KMS-11 (cell line): ENCODE measurements at regions not wholly inside any gene's neighbourhood (a gene's known extent, or its start where the extent isn't known, plus 50 kb on each side); places are given as distances from the start of the nearest gene placed in this dataset.
A peak's percentile ranks its signal among the peaks of the same experiment; 100 is the strongest.

Experiments
- H2AFZ ChIP-seq: fragments of 200-600 bp; sonication (generic); 2 replicates; pipeline ENCODE4 v1.6.1; 2016; ENCODE audit warnings: antibody characterized with exemption, mixed run types, low read depth
- H3K27ac ChIP-seq: fragments of 200-600 bp; sonication (generic); 2 replicates; pipeline ENCODE4 v1.6.1; 2016; ENCODE audit warnings: mild to moderate bottlenecking, mixed run types
- H3K27me3 ChIP-seq: fragments of 200-600 bp; sonication (generic); 2 replicates; pipeline ENCODE4 v1.6.1; 2017; ENCODE audit warnings: mild to moderate bottlenecking, low read depth, mixed run types, moderate library complexity; ENCODE audit not compliant: insufficient read depth
- H3K36me3 ChIP-seq: fragments of 200-600 bp; sonication (generic); 2 replicates; pipeline ENCODE4 v1.6.1; 2017; ENCODE audit warnings: mild to moderate bottlenecking, mixed run types; ENCODE audit not compliant: insufficient read depth
- H3K4me1 ChIP-seq: fragments of 200-600 bp; sonication (generic); 2 replicates; pipeline ENCODE4 v1.6.1; 2016; ENCODE audit warnings: mild to moderate bottlenecking, low read depth, mixed run types; ENCODE audit not compliant: poor library complexity, severe bottlenecking
- H3K4me2 ChIP-seq: fragments of 200-600 bp; sonication (generic); 2 replicates; pipeline ENCODE4 v1.7.0; 2016; ENCODE audit warnings: mild to moderate bottlenecking, mixed run types
- H3K4me3 ChIP-seq: fragments of 200-600 bp; sonication (generic); IDR thresholded peaks from 2 replicates; pipeline ENCODE4 v1.6.1; 2017; ENCODE audit warnings: low read depth, low read length, mixed read lengths; ENCODE audit not compliant: insufficient read depth
- H3K79me2 ChIP-seq: fragments of 200-600 bp; sonication (generic); 2 replicates; pipeline ENCODE4 v1.6.1; 2016; ENCODE audit warnings: low read depth, mixed run types; ENCODE audit not compliant: insufficient read depth
- H3K9ac ChIP-seq: fragments of 200-600 bp; sonication (generic); 2 replicates; pipeline ENCODE4 v1.6.1; 2016; ENCODE audit warnings: mild to moderate bottlenecking, mixed run types
- H4K20me1 ChIP-seq: fragments of 200-600 bp; sonication (generic); 2 replicates; pipeline ENCODE4 v1.6.1; 2016; ENCODE audit warnings: mild to moderate bottlenecking, mixed run types; ENCODE audit not compliant: insufficient read depth
- CTCF ChIP-seq: fragments of 200-600 bp; sonication (generic); conservative IDR thresholded peaks from 2 replicates; pipeline ENCODE4 v1.6.1; 2017; ENCODE audit warnings: low read depth, mild to moderate bottlenecking, antibody characterized with exemption, low read length, moderate library complexity, mixed read lengths

- H2AFZ ChIP-seq = no peak overlapping the region
- no peak overlapping the region for H3K27ac ChIP-seq
Measured at GRCh38 chr13:84574851-84575250, 692.6 kb upstream of the SLITRK1 start.

GRCh38 chr13:84571264-84571663, 689.0 kb upstream of the SLITRK1 start:
- Histone ChIP-seq H3K9ac (no peak overlapping the region), H3K36me3 (no peaks in the 10 kb centered on the region), H3K4me3 (no peak overlapping the region), H3K4me2 (no peak overlapping the region), H3K27me3 (no peaks in the 10 kb centered on the region), H4K20me1 (no peaks in the 10 kb centered on the region), H3K27ac (no peak overlapping the region), H3K79me2 (no peaks in the 10 kb centered on the region), H3K4me1 (no peaks in the 10 kb centered on the region), H2AFZ (no peak overlapping the region)
- no peak for TF ChIP-seq CTCF

More at GRCh38 chr13:84574851-84575250, 692.6 kb upstream of the SLITRK1 start:
- no peak overlapping the region for H3K9ac ChIP-seq
- no peaks in the 10 kb centered on the region for H4K20me1 ChIP-seq
- H3K27me3 ChIP-seq = no peaks in the 10 kb centered on the region
- no peaks in the 10 kb centered on the region for H3K79me2 ChIP-seq
- no peak overlapping the region for H3K4me3 ChIP-seq
- peak; percentile 22; the same call in 1 of the 2 replicates for TF ChIP-seq CTCF
- no peaks in the 10 kb centered on the region for H3K36me3 ChIP-seq
- no peaks in the 10 kb centered on the region for H3K4me1 ChIP-seq
- H3K4me2 ChIP-seq = no peak overlapping the region

GRCh38 chr13:84570831-84571230, 688.6 kb upstream of the SLITRK1 start:
- no peaks in the 10 kb centered on the region for H3K4me1 ChIP-seq
- H3K79me2 ChIP-seq = no peaks in the 10 kb centered on the region
- H3K27ac ChIP-seq = no peak overlapping the region
- H3K4me2 ChIP-seq = no peak overlapping the region
- no peak overlapping the region for H2AFZ ChIP-seq
- no peaks in the 10 kb centered on the region for H4K20me1 ChIP-seq
- no peak for TF ChIP-seq CTCF
- no peaks in the 10 kb centered on the region for H3K36me3 ChIP-seq
- no peak overlapping the region for H3K4me3 ChIP-seq
- H3K9ac ChIP-seq = no peak overlapping the region
- no peaks in the 10 kb centered on the region for H3K27me3 ChIP-seq

- no peaks in the 10 kb centered on the region for H3K27me3 ChIP-seq
- no peak overlapping the region for H3K27ac ChIP-seq
- H3K4me3 ChIP-seq = no peak overlapping the region
- TF ChIP-seq CTCF = no peak
- H3K4me2 ChIP-seq = no peak overlapping the region
- H3K36me3 ChIP-seq = no peaks in the 10 kb centered on the region
- H3K79me2 ChIP-seq = no peaks in the 10 kb centered on the region
- H3K4me1 ChIP-seq = no peaks in the 10 kb centered on the region
- H3K9ac ChIP-seq = no peak overlapping the region
- H4K20me1 ChIP-seq = no peaks in the 10 kb centered on the region
- H2AFZ ChIP-seq = no peak overlapping the region
Measured at GRCh38 chr13:84569366-84569765, 687.1 kb upstream of the SLITRK1 start.
